ENCODE measurements at regions not wholly inside any gene's neighbourhood (a gene's known extent, or its start where the extent isn't known, plus 50 kb on each side); places are given as distances from the start of the nearest gene placed in this dataset.

DNA sequence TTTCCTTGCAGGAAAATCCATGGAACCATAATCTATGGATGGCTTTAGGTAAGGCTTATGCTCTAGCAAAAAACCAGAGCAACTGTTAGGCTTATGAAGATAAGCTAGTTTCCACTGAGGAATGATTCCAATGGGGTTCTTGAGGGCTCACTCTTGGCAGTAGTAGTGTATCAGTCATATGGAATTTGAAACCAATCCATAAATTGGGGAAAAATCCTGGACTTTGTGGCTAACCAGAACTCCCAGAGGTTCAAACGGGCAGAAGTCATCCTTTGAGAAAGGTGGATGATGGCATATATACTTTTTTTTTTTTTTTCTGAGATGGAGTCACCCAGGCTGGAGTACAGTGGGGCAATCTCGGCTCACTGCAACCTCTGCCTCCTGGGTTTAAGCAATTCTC, 54.2 kb upstream of the ATF3 start:
- TF ChIP-seq, protein P1, sequence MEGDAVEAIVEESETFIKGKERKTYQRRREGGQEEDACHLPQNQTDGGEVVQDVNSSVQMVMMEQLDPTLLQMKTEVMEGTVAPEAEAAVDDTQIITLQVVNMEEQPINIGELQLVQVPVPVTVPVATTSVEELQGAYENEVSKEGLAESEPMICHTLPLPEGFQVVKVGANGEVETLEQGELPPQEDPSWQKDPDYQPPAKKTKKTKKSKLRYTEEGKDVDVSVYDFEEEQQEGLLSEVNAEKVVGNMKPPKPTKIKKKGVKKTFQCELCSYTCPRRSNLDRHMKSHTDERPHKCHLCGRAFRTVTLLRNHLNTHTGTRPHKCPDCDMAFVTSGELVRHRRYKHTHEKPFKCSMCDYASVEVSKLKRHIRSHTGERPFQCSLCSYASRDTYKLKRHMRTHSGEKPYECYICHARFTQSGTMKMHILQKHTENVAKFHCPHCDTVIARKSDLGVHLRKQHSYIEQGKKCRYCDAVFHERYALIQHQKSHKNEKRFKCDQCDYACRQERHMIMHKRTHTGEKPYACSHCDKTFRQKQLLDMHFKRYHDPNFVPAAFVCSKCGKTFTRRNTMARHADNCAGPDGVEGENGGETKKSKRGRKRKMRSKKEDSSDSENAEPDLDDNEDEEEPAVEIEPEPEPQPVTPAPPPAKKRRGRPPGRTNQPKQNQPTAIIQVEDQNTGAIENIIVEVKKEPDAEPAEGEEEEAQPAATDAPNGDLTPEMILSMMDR (IDR thresholded peaks at IDR 0.05) = no peak
- TF ChIP-seq POLR2A (IDR thresholded peaks at IDR 0.05) (no peak), POLR2AphosphoS5 (IDR thresholded peaks at IDR 0.05) (no peak)
